BLaER1 treated with 17β-estradiol and CSF1 and Interleukin-3, amounts not matched to agents 10 nM and 100 nM (cell line): ENCODE measurements at regions not wholly inside any gene's neighbourhood (a gene's known extent, or its start where the extent isn't known, plus 50 kb on each side); places are given as distances from the start of the nearest gene placed in this dataset.

Experiments used
- H3K27ac ChIP-seq, 11 experiments: shearing (Covaris generic); formaldehyde crosslinking; 2 replicates each; pipeline ENCODE4 v1.8.1; 2022
- H3K27me3 ChIP-seq, 11 experiments: shearing (Covaris generic); formaldehyde crosslinking; 2 replicates each; pipeline ENCODE4 v1.8.1; 2022
- H3K36me3 ChIP-seq, 11 experiments: shearing (Covaris generic); formaldehyde crosslinking; 2 replicates each; pipeline ENCODE4 v1.8.1; 2022
- H3K4me1 ChIP-seq, 10 experiments: shearing (Covaris generic); formaldehyde crosslinking; 2 replicates each; pipeline ENCODE4 v1.8.1; 2022
- H3K4me2 ChIP-seq, 11 experiments: shearing (Covaris generic); formaldehyde crosslinking; 2 replicates each; pipeline ENCODE4 v1.8.1; 2022
- H3K4me3 ChIP-seq, 10 experiments: shearing (Covaris generic); formaldehyde crosslinking; 2 replicates each; pipeline ENCODE4 v1.8.1; 2022
- H3K9ac ChIP-seq, 11 experiments: shearing (Covaris generic); formaldehyde crosslinking; 2 replicates each; pipeline ENCODE4 v1.8.1; 2022
- H3K9me3 ChIP-seq, 11 experiments: shearing (Covaris generic); formaldehyde crosslinking; replicated peaks in 1 of 11; 2 replicates each; pipeline ENCODE4 v1.8.1; 2022
- H4K20me1 ChIP-seq, 11 experiments: shearing (Covaris generic); formaldehyde crosslinking; 2 replicates each; pipeline ENCODE4 v1.8.1; 2022
- Cebpa-rat ChIP-seq, 11 experiments: shearing (Covaris generic); IDR thresholded peaks; 2 replicates each; pipeline ENCODE4 v1.8.1; 2022

GRCh38 chr4:36511785-36512184, 230.4 kb downstream of the DTHD1 start:
- Histone ChIP-seq H3K9ac (no peak overlapping the region), H4K20me1 (no peaks in the 10 kb centered on the region), H3K4me1 (peaks cover 15 to 35% (median 26%) of the 10 kb centered on the region in 10 experiments), H3K9me3 (peaks cover 0 to under 1% (median 0%) of the 10 kb centered on the region in 11 experiments; a peak in 1 of 22 replicates), H3K4me3 (no peak overlapping the region), H3K4me2 (no peak overlapping the region), H3K27me3 (peaks cover 0 to 3% (median 0%) of the 10 kb centered on the region in 11 experiments; a peak in 1 of 22 replicates), H3K27ac (no peak overlapping the region), H3K36me3 (no peaks in the 10 kb centered on the region)
- no peak for TF ChIP-seq Cebpa-rat (IDR thresholded peaks at IDR 0.05)

GRCh38 chr4:36516522-36517095, 235.2 kb downstream of the DTHD1 start:
- H3K36me3 ChIP-seq = no peaks in the 10 kb centered on the region
- no peak overlapping the region for H3K4me2 ChIP-seq

GRCh38 chr4:36523182-36523581, 241.8 kb downstream of the DTHD1 start:
- H3K27ac ChIP-seq = no peak overlapping the region
- no peaks in the 10 kb centered on the region for H3K36me3 ChIP-seq
- no peaks in the 10 kb centered on the region for H3K27me3 ChIP-seq
- no peak overlapping the region for H3K4me2 ChIP-seq
- peaks cover 14 to 46% (median 29%) of the 10 kb centered on the region in 11 experiments for H3K9me3 ChIP-seq
- no peak for TF ChIP-seq Cebpa-rat (IDR thresholded peaks at IDR 0.05)
- no peak overlapping the region for H3K9ac ChIP-seq
- no peaks in the 10 kb centered on the region for H3K4me1 ChIP-seq
- H3K4me3 ChIP-seq = no peak overlapping the region
- H4K20me1 ChIP-seq = no peaks in the 10 kb centered on the region

More at GRCh38 chr4:36516522-36517095, 235.2 kb downstream of the DTHD1 start:
- H4K20me1 ChIP-seq = no peaks in the 10 kb centered on the region
- H3K4me1 ChIP-seq = no peaks in the 10 kb centered on the region
- H3K9me3 ChIP-seq = peaks cover 5 to 22% (median 13%) of the 10 kb centered on the region in 11 experiments; a peak in 20 of 22 replicates
- no peak overlapping the region for H3K4me3 ChIP-seq
- no peaks in the 10 kb centered on the region for H3K27me3 ChIP-seq
- TF ChIP-seq Cebpa-rat (IDR thresholded peaks at IDR 0.05) = no peak
- no peak overlapping the region for H3K27ac ChIP-seq
- no peak overlapping the region for H3K9ac ChIP-seq

- H3K36me3 ChIP-seq = peaks cover 0 to 5% (median 0%) of the 10 kb centered on the region in 11 experiments; a peak in 1 of 22 replicates
- H3K27me3 ChIP-seq = no peaks in the 10 kb centered on the region
- peaks cover 20 to 24% (median 23%) of the 10 kb centered on the region in 11 experiments for H3K9me3 ChIP-seq
- no peak overlapping the region for H3K9ac ChIP-seq
- H3K4me3 ChIP-seq = no peak overlapping the region
- no peak for TF ChIP-seq Cebpa-rat (IDR thresholded peaks at IDR 0.05)
- no peak overlapping the region for H3K4me2 ChIP-seq
- no peak overlapping the region for H3K27ac ChIP-seq
- no peaks in the 10 kb centered on the region for H4K20me1 ChIP-seq
- no peaks in the 10 kb centered on the region for H3K4me1 ChIP-seq
These were observed 251.4 kb downstream of the DTHD1 start for GRCh38 chr4:36532670-36533379.

- Histone ChIP-seq H3K9me3 (peaks cover 9 to 13% (median 12%) of the 10 kb centered on the region in 11 experiments), H3K4me2 (no peak overlapping the region), H3K9ac (no peak overlapping the region), H3K36me3 (peaks cover 0 to 5% (median 0%) of the 10 kb centered on the region in 11 experiments; a peak in 1 of 22 replicates), H3K27ac (no peak overlapping the region), H3K4me3 (no peak overlapping the region), H4K20me1 (no peaks in the 10 kb centered on the region), H3K27me3 (no peaks in the 10 kb centered on the region), H3K4me1 (no peaks in the 10 kb centered on the region)
- TF ChIP-seq Cebpa-rat (IDR thresholded peaks at IDR 0.05) = no peak
These were observed 252.5 kb downstream of the DTHD1 start for GRCh38 chr4:36533944-36534343.

- no peaks in the 10 kb centered on the region for H3K36me3 ChIP-seq
- H3K27me3 ChIP-seq = no peaks in the 10 kb centered on the region
- no peaks in the 10 kb centered on the region for H3K4me1 ChIP-seq
- no peak overlapping the region for H3K4me3 ChIP-seq
- no peak overlapping the region for H3K4me2 ChIP-seq
- H4K20me1 ChIP-seq = no peaks in the 10 kb centered on the region
- H3K27ac ChIP-seq = no peak overlapping the region
- no peak overlapping the region for H3K9ac ChIP-seq
- no peak for TF ChIP-seq Cebpa-rat (IDR thresholded peaks at IDR 0.05)
- no peaks in the 10 kb centered on the region for H3K9me3 ChIP-seq
These were observed 266.0 kb downstream of the DTHD1 start for GRCh38 chr4:36547383-36547782.

- Histone ChIP-seq H4K20me1 (no peaks in the 10 kb centered on the region), H3K9me3 (no peaks in the 10 kb centered on the region), H3K4me2 (no peak overlapping the region), H3K27ac (no peak overlapping the region), H3K27me3 (no peaks in the 10 kb centered on the region), H3K4me1 (no peaks in the 10 kb centered on the region), H3K36me3 (no peaks in the 10 kb centered on the region), H3K4me3 (no peak overlapping the region), H3K9ac (no peak overlapping the region)
- TF ChIP-seq Cebpa-rat (IDR thresholded peaks at IDR 0.05) = no peak
These were observed 267.8 kb downstream of the DTHD1 start for GRCh38 chr4:36549252-36549651.

GRCh38 chr4:36549992-36550391, 268.6 kb downstream of the DTHD1 start:
- H3K4me1 ChIP-seq = no peaks in the 10 kb centered on the region
- H4K20me1 ChIP-seq = no peaks in the 10 kb centered on the region
- no peaks in the 10 kb centered on the region for H3K9me3 ChIP-seq
- no peak overlapping the region for H3K27ac ChIP-seq
- H3K9ac ChIP-seq = no peak overlapping the region
- no peak for TF ChIP-seq Cebpa-rat (IDR thresholded peaks at IDR 0.05)
- no peaks in the 10 kb centered on the region for H3K36me3 ChIP-seq
- H3K27me3 ChIP-seq = no peaks in the 10 kb centered on the region
- no peak overlapping the region for H3K4me3 ChIP-seq
- no peak overlapping the region for H3K4me2 ChIP-seq

- Histone ChIP-seq H3K4me3 (no peak overlapping the region), H3K36me3 (no peaks in the 10 kb centered on the region), H3K27ac (no peak overlapping the region), H3K27me3 (no peaks in the 10 kb centered on the region), H3K9ac (no peak overlapping the region), H4K20me1 (no peaks in the 10 kb centered on the region), H3K4me2 (no peak overlapping the region), H3K4me1 (no peaks in the 10 kb centered on the region), H3K9me3 (no peaks in the 10 kb centered on the region)
- no peak for TF ChIP-seq Cebpa-rat (IDR thresholded peaks at IDR 0.05)
These were observed 270.3 kb downstream of the DTHD1 start for GRCh38 chr4:36551697-36552214.
